ENCODE measurements at regions not wholly inside any gene's neighbourhood (a gene's known extent, or its start where the extent isn't known, plus 50 kb on each side); places are given as distances from the start of the nearest gene placed in this dataset.

DNA sequence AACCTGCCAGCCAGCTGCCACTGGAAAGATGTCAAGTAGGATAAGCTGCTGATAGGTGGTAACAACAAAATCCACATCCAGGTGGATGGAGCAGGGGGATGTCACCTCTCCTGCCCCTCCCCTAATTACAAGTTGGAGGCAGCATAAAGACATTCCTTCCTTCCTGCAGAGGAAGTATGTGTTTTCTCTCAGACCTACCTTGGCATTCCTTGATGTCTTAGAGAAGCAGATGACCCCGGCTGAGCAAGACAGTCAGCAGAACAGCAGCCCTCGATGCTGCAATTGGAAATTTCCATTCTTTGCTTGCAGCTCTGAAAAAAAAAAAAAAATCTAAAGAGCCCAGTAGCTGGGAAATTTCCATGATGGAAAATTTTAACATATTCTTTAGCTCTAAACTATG is 137.5 kb upstream of the MKLN1 start:
- peak overlapping the region; percentile 98 for H3K27ac Mint-ChIP-seq
- H3K4me1 Mint-ChIP-seq = peaks cover 58% of the 10 kb centered on the region
- DNase-seq (ENCODE audit: low spot score) (peak; percentile 38), ATAC-seq (peak; percentile 96)
- no peaks in the 10 kb centered on the region for H3K36me3 Mint-ChIP-seq
- CTCF ChIA-PET = interaction anchor here (1.2 to 2.0 kb wide), 2 partner anchors 121 to 294 kb away, joined by 3 to 8 read pairs; no protein-coding TSS in a partner anchor
- POLR2A ChIA-PET = interaction anchor here (1.2 to 2.1 kb wide), 3 partner anchors 81 to 1728 kb away, joined by 3 to 10 read pairs (median 5); no protein-coding TSS in a partner anchor
- TF ChIP-seq ZNF317 (CRISPR knock-in tag; IDR thresholded peaks at IDR 0.05; ENCODE audit: borderline replicate concordance, low read depth) (peak; percentile 72; the same call in 1 of the 2 replicates), FOXK1 (CRISPR knock-in tag; IDR thresholded peaks at IDR 0.05) (peak; percentile 64; the same call in 1 of the 2 replicates), TEAD1 (CRISPR knock-in tag; IDR thresholded peaks at IDR 0.05) (peak; percentile 92; the same call in 1 of the 2 replicates), ETV6 (CRISPR knock-in tag; IDR thresholded peaks at IDR 0.05) (peak; percentile 22; the same call in 1 of the 2 replicates)
- TF ChIP-seq, protein P1, sequence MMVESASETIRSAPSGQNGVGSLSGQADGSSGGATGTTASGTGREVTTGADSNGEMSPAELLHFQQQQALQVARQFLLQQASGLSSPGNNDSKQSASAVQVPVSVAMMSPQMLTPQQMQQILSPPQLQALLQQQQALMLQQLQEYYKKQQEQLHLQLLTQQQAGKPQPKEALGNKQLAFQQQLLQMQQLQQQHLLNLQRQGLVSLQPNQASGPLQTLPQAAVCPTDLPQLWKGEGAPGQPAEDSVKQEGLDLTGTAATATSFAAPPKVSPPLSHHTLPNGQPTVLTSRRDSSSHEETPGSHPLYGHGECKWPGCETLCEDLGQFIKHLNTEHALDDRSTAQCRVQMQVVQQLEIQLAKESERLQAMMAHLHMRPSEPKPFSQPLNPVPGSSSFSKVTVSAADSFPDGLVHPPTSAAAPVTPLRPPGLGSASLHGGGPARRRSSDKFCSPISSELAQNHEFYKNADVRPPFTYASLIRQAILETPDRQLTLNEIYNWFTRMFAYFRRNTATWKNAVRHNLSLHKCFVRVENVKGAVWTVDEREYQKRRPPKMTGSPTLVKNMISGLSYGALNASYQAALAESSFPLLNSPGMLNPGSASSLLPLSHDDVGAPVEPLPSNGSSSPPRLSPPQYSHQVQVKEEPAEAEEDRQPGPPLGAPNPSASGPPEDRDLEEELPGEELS (CRISPR knock-in tag; IDR thresholded peaks at IDR 0.05) = no peak
- H3K9me3 Mint-ChIP-seq = no peaks in the 10 kb centered on the region
- no peaks in the 10 kb centered on the region for H3K27me3 Mint-ChIP-seq (ENCODE audit: low read depth)
- H3K4me3 Mint-ChIP-seq = peak overlapping the region; percentile 32

DNA sequence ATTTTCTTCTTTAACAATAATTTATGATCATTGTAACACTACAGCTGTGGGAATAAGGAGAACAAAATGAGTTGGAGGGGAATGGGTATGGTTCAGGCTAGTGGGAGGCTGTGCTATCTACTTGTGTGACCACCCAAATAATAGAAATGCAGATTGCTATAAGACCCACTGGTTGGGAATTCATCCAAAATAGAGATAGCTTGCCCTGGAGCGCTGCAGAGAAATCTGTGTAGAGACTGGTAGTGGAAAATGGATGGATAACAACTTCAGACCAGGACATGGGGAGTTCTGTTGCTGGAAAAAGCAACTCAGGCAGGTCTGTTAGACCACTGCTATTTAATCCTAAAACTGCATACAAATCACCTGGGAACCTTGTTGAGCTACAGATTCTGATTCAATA is 137.1 kb upstream of the MKLN1 start:
- ATAC-seq (peak; percentile 21), DNase-seq (ENCODE audit: low spot score) (no peak)
- TF ChIP-seq RORB (CRISPR knock-in tag; IDR thresholded peaks at IDR 0.05) = no peak
- no peak for TF ChIP-seq E2F4 (CRISPR knock-in tag; IDR thresholded peaks at IDR 0.05; ENCODE audit: borderline replicate concordance, low read depth)
- TF ChIP-seq, protein P1 (CRISPR knock-in tag; IDR thresholded peaks at IDR 0.05) = no peak
- TF ChIP-seq ZNF317 (CRISPR knock-in tag; IDR thresholded peaks at IDR 0.05; ENCODE audit: borderline replicate concordance, low read depth) = no peak
- TF ChIP-seq JAZF1 (CRISPR knock-in tag; IDR thresholded peaks at IDR 0.05) = no peak
- TF ChIP-seq GABPB1 (CRISPR knock-in tag; IDR thresholded peaks at IDR 0.05) = no peak
- TF ChIP-seq NFATC4 (CRISPR knock-in tag; IDR thresholded peaks at IDR 0.05) = no peak
- TF ChIP-seq SP1 (CRISPR knock-in tag; conservative IDR thresholded peaks at IDR 0.05) = no peak
- no peak for TF ChIP-seq NFE2L1 (CRISPR knock-in tag; IDR thresholded peaks at IDR 0.05)
- no peak for TF ChIP-seq SOX15 (CRISPR knock-in tag; IDR thresholded peaks at IDR 0.05)
- TF ChIP-seq, protein P2, sequence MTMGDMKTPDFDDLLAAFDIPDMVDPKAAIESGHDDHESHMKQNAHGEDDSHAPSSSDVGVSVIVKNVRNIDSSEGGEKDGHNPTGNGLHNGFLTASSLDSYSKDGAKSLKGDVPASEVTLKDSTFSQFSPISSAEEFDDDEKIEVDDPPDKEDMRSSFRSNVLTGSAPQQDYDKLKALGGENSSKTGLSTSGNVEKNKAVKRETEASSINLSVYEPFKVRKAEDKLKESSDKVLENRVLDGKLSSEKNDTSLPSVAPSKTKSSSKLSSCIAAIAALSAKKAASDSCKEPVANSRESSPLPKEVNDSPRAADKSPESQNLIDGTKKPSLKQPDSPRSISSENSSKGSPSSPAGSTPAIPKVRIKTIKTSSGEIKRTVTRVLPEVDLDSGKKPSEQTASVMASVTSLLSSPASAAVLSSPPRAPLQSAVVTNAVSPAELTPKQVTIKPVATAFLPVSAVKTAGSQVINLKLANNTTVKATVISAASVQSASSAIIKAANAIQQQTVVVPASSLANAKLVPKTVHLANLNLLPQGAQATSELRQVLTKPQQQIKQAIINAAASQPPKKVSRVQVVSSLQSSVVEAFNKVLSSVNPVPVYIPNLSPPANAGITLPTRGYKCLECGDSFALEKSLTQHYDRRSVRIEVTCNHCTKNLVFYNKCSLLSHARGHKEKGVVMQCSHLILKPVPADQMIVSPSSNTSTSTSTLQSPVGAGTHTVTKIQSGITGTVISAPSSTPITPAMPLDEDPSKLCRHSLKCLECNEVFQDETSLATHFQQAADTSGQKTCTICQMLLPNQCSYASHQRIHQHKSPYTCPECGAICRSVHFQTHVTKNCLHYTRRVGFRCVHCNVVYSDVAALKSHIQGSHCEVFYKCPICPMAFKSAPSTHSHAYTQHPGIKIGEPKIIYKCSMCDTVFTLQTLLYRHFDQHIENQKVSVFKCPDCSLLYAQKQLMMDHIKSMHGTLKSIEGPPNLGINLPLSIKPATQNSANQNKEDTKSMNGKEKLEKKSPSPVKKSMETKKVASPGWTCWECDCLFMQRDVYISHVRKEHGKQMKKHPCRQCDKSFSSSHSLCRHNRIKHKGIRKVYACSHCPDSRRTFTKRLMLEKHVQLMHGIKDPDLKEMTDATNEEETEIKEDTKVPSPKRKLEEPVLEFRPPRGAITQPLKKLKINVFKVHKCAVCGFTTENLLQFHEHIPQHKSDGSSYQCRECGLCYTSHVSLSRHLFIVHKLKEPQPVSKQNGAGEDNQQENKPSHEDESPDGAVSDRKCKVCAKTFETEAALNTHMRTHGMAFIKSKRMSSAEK (CRISPR knock-in tag; IDR thresholded peaks at IDR 0.05; ENCODE audit: borderline replicate concordance) = no peak
- TF ChIP-seq FOXK1 (CRISPR knock-in tag; IDR thresholded peaks at IDR 0.05) = no peak
- no peak for TF ChIP-seq OVOL2 (CRISPR knock-in tag; IDR thresholded peaks at IDR 0.05; ENCODE audit: borderline replicate concordance)
- H3K4me1 Mint-ChIP-seq = peaks cover 58% of the 10 kb centered on the region
- peak overlapping the region; percentile 98 for H3K27ac Mint-ChIP-seq
- H3K27me3 Mint-ChIP-seq (ENCODE audit: low read depth) = no peaks in the 10 kb centered on the region
- peak overlapping the region; percentile 32 for H3K4me3 Mint-ChIP-seq
- no peaks in the 10 kb centered on the region for H3K9me3 Mint-ChIP-seq
- ChIA-PET CTCF (interaction anchor here (1.0 to 2.0 kb wide), 4 partner anchors 110 to 294 kb away, joined by 3 to 8 read pairs (median 3); no protein-coding TSS in a partner anchor), POLR2A (interaction anchor here (1.2 to 2.1 kb wide), 2 partner anchors 81 to 1727 kb away, joined by 3 to 10 read pairs; no protein-coding TSS in a partner anchor)
- no peaks in the 10 kb centered on the region for H3K36me3 Mint-ChIP-seq

Data from WTC11 (cell line).